Endothelial cell of umbilical vein (primary cell): ENCODE measurements at regions not wholly inside any gene's neighbourhood (a gene's known extent, or its start where the extent isn't known, plus 50 kb on each side); places are given as distances from the start of the nearest gene placed in this dataset.

Source experiments
- BruUV-seq: library from RNA; stranded (reverse); fragments of 400-500 nt; replicated peaks from 2 replicates; lab custom pipeline; 2021; lab: Mats Ljungman, UMichigan
- CTCF ChIA-PET: fragments of 300-600, 350-600 bp; sonication (Branson Sonifier 250); formaldehyde crosslinking; loops from one replicate; lab custom pipeline; 2021; ENCODE audit warnings: antibody characterized with exemption, inconsistent platforms; lab: Charles Lee
- POLR2A ChIA-PET: fragments of 300-600, 350-600 bp; sonication (Branson Sonifier 250); formaldehyde crosslinking; loops from one replicate; lab custom pipeline; 2021; ENCODE audit warnings: antibody characterized with exemption, inconsistent platforms; lab: Charles Lee
- DNase-seq: peaks from one replicate; pipeline ENCODE4 v3.0.0-alpha.2; 2011; ENCODE audit warnings: low read depth, low spot score
- FAIRE-seq: peaks from 2 replicates; lab custom pipeline; 2011; peaks lifted over from hg19 to GRCh38; lab: Jason Lieb, UNC
- H2AFZ ChIP-seq: 2 replicates; pipeline ENCODE4 v1.6.0; 2012; ENCODE audit warnings: low read depth, low read length, control low read depth, inconsistent platforms
- H3K27ac ChIP-seq: 2 replicates; pipeline ENCODE4 v1.5.1; 2011; ENCODE audit warnings: low read depth, mild to moderate bottlenecking, control low read depth, low read length, moderate library complexity; ENCODE audit not compliant: insufficient read depth
- H3K27me3 ChIP-seq, 2 experiments: 2 replicates each; pipeline versions ENCODE4 v1.6.0 to v1.6.1; 2011; ENCODE audit warnings: low read length in 2 of 2, mixed read lengths in 1 of 2; ENCODE audit not compliant: control insufficient read depth in 2 of 2, insufficient read depth in 2 of 2
- H3K36me3 ChIP-seq, 2 experiments: 2 replicates in 1 of 2; 3 replicates in 1 of 2; pipeline ENCODE4 v1.5.1; 2011; ENCODE audit warnings: low read length in 2 of 2, mild to moderate bottlenecking in 1 of 2, moderate library complexity in 1 of 2; ENCODE audit not compliant: control insufficient read depth in 2 of 2, insufficient read depth in 2 of 2; ENCODE audit errors: extremely low read depth in 1 of 2
- H3K4me1 ChIP-seq: 3 replicates; pipeline ENCODE4 v1.5.1; 2011; ENCODE audit warnings: mild to moderate bottlenecking, low read length; ENCODE audit not compliant: control insufficient read depth, insufficient read depth; ENCODE audit errors: extremely low read depth
- H3K4me2 ChIP-seq: 2 replicates; pipeline ENCODE4 v1.6.1; 2011; ENCODE audit warnings: low read length, control low read depth, mixed read lengths; ENCODE audit not compliant: insufficient read depth
- H3K4me3 ChIP-seq, 3 experiments: fragments of 200-600 bp in 1 of 3; sonication (generic), shearing (Covaris generic) in 1 of 3; replicated peaks in 1 of 3; 2 replicates each; pipeline ENCODE4 v1.5.1; 2011 to 2016; ENCODE audit warnings: control low read depth in 3 of 3, low read length in 3 of 3, mild to moderate bottlenecking in 2 of 3, inconsistent platforms in 1 of 3, low read depth in 1 of 3, moderate library complexity in 1 of 3; ENCODE audit not compliant: insufficient read depth in 1 of 3
- H3K79me2 ChIP-seq: 2 replicates; pipeline ENCODE4 v1.6.0; 2012; ENCODE audit warnings: low read length, inconsistent platforms; ENCODE audit not compliant: control insufficient read depth, insufficient read depth
- H3K9ac ChIP-seq: replicated peaks from 2 replicates; pipeline ENCODE3; 2011; ENCODE audit warnings: low read length, control low read depth; ENCODE audit not compliant: insufficient read depth; ENCODE audit errors: extremely low read depth
- H3K9me1 ChIP-seq: replicated peaks from 3 replicates; pipeline ENCODE4 v1.6.0; 2011; ENCODE audit warnings: mild to moderate bottlenecking, low read length; ENCODE audit not compliant: control insufficient read depth, insufficient read depth; ENCODE audit errors: extremely low read depth
- H3K9me3 ChIP-seq: replicated peaks from 2 replicates; pipeline ENCODE4 v1.5.1; 2012; ENCODE audit warnings: low read length, inconsistent platforms; ENCODE audit not compliant: control insufficient read depth, insufficient read depth
- H4K20me1 ChIP-seq: replicated peaks from 2 replicates; pipeline ENCODE3; 2011; ENCODE audit warnings: mild to moderate bottlenecking, low read length; ENCODE audit not compliant: control insufficient read depth, insufficient read depth; ENCODE audit errors: extremely low read depth
- EZH2 ChIP-seq: IDR thresholded peaks from 2 replicates; pipeline ENCODE4 v1.6.1; 2012; ENCODE audit warnings: borderline replicate concordance, low read depth, mild to moderate bottlenecking, moderate library complexity, low read length, inconsistent platforms; ENCODE audit not compliant: severe bottlenecking
- FOS ChIP-seq: IDR thresholded peaks from 2 replicates; pipeline ENCODE4 v1.6.1; 2011; ENCODE audit warnings: mild to moderate bottlenecking, low read length, moderate library complexity, borderline replicate concordance; ENCODE audit not compliant: insufficient read depth
- GATA2 ChIP-seq: IDR thresholded peaks from 2 replicates; pipeline ENCODE4 v1.7.0; 2011; ENCODE audit warnings: low read depth, mild to moderate bottlenecking, moderate library complexity, mixed read lengths, low read length; ENCODE audit not compliant: insufficient read length, insufficient read depth
- JUN ChIP-seq: IDR thresholded peaks from 2 replicates; pipeline ENCODE4 v1.6.1; 2011; ENCODE audit warnings: borderline replicate concordance, low read depth; ENCODE audit not compliant: insufficient read length, insufficient read depth
- MYC ChIP-seq: IDR thresholded peaks from one replicate; pipeline ENCODE4 v1.6.1; 2011; ENCODE audit warnings: mild to moderate bottlenecking, low read depth, low read length
- POLR2A ChIP-seq: IDR thresholded peaks from 2 replicates; pipeline ENCODE4 v1.6.1; 2012; ENCODE audit warnings: low read depth, mild to moderate bottlenecking, control low read depth, low read length
- POLR2AphosphoS5 ChIP-seq: IDR thresholded peaks from 2 replicates; pipeline ENCODE4 v1.6.1; 2012; ENCODE audit warnings: low read depth, mild to moderate bottlenecking, control low read depth, low read length, moderate library complexity; ENCODE audit not compliant: insufficient read depth
- dilution Hi-C: fragments of 300-500 bp; cut with MboI; formaldehyde crosslinking; loops from one replicate; pipeline ENCODE4 v1.15.0; 2019; ENCODE audit warnings: low sequenced_read_pairs; ENCODE audit not compliant: extremely low pct_ligation_motif_present
- intact Hi-C: fragments of 100-400 bp; cut with micrococcal nuclease; formaldehyde crosslinking; loops from one replicate; pipeline ENCODE4 v1.10.0; 2022
- TF ChIP-seq, protein P1 (sequence below): IDR thresholded peaks from 2 replicates; pipeline ENCODE4 v1.6.1; 2011; ENCODE audit not compliant: insufficient read depth, insufficient read length
- TF ChIP-seq, protein P2 (sequence below), 2 donors: IDR thresholded peaks; 1 replicate in 1 of 2; 2 replicates in 1 of 2; pipeline ENCODE4 v1.5.1; 2011; ENCODE audit warnings: low read length in 2 of 2, mild to moderate bottlenecking in 2 of 2, moderate library complexity in 2 of 2, control low read depth in 1 of 2, inconsistent platforms in 1 of 2, low read depth in 1 of 2; ENCODE audit not compliant: insufficient read depth in 1 of 2; ENCODE audit errors: extremely low read depth in 1 of 2

DNA sequence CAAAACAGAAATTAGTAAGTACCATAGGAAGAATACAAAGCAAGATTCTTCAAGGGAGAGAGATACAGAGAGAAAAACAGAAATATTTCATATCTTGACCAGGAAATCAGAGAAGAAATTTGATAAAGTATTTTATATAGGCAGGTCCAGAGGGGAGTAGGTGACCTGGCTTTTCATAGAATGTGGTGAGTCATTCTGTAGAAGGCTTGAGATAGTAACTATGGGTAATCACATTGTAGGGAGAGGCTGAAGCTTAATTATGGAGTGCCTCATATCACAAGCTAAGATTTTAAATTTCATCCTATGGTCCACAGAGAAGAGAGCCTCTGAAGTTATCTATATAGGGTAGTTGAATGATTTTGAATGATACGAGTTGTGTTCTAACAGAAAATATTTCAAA, 195.0 kb upstream of the CYRIA start:
- Histone ChIP-seq H3K9me3 (no peaks in the 10 kb centered on the region), H3K27ac (no peak overlapping the region), H3K4me1 (no peaks in the 10 kb centered on the region), H3K9me1 (no peaks in the 10 kb centered on the region), H2AFZ (no peak overlapping the region), H3K27me3 (no peaks in the 10 kb centered on the region), H4K20me1 (no peaks in the 10 kb centered on the region), H3K36me3 (no peaks in the 10 kb centered on the region), H3K79me2 (no peaks in the 10 kb centered on the region), H3K4me3 (no peak overlapping the region), H3K4me2 (no peak overlapping the region), H3K9ac (no peak overlapping the region)
- dilution Hi-C loops (no loop called here), intact Hi-C loops (no loop called here)
- no TSS peak for BruUV-seq
- POLR2A ChIA-PET = no interaction called here
- TF ChIP-seq GATA2 (no peak), POLR2A (no peak), FOS (no peak), JUN (no peak), EZH2 (no peak), POLR2AphosphoS5 (no peak), MYC (no peak)
- TF ChIP-seq, protein P1, sequence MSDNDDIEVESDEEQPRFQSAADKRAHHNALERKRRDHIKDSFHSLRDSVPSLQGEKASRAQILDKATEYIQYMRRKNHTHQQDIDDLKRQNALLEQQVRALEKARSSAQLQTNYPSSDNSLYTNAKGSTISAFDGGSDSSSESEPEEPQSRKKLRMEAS = no peak
- TF ChIP-seq, protein P2, sequence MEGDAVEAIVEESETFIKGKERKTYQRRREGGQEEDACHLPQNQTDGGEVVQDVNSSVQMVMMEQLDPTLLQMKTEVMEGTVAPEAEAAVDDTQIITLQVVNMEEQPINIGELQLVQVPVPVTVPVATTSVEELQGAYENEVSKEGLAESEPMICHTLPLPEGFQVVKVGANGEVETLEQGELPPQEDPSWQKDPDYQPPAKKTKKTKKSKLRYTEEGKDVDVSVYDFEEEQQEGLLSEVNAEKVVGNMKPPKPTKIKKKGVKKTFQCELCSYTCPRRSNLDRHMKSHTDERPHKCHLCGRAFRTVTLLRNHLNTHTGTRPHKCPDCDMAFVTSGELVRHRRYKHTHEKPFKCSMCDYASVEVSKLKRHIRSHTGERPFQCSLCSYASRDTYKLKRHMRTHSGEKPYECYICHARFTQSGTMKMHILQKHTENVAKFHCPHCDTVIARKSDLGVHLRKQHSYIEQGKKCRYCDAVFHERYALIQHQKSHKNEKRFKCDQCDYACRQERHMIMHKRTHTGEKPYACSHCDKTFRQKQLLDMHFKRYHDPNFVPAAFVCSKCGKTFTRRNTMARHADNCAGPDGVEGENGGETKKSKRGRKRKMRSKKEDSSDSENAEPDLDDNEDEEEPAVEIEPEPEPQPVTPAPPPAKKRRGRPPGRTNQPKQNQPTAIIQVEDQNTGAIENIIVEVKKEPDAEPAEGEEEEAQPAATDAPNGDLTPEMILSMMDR (IDR thresholded peaks at IDR 0.05; ENCODE audit: extremely low read depth in 1 of 2, insufficient read depth in 1 of 2, low read depth in 1 of 2, low read length in 2 of 2) = no peak
- no peak for FAIRE-seq
- CTCF ChIA-PET = no interaction called here
- no peak for DNase-seq
